ENCODE measurements at regions not wholly inside any gene's neighbourhood (a gene's known extent, or its start where the extent isn't known, plus 50 kb on each side); places are given as distances from the start of the nearest gene placed in this dataset.

- no peak for DNase-seq
These were observed 246.6 kb upstream of the ANKRD55 start for GRCh38 chr5:56479696-56480077.

- no peak for DNase-seq
These were observed 246.0 kb upstream of the ANKRD55 start for GRCh38 chr5:56479126-56479525.

GRCh38 chr5:56478062-56478461, 244.9 kb upstream of the ANKRD55 start:
- no peak for DNase-seq

GRCh38 chr5:56476487-56476856, 243.3 kb upstream of the ANKRD55 start:
- DNase-seq: no peak

GRCh38 chr5:56475689-56476486, 242.8 kb upstream of the ANKRD55 start:
- DNase-seq: no peak

GRCh38 chr5:56471707-56472106, 238.6 kb upstream of the ANKRD55 start:
- DNase-seq: no peak

- DNase-seq: no peak
These were observed 236.9 kb upstream of the ANKRD55 start for GRCh38 chr5:56470007-56470406.

- DNase-seq: no peak
These were observed 235.1 kb upstream of the ANKRD55 start for GRCh38 chr5:56468277-56468676.

GRCh38 chr5:56467176-56467717, 234.1 kb upstream of the ANKRD55 start:
- DNase-seq: no peak

GRCh38 chr5:56466136-56466816, 233.1 kb upstream of the ANKRD55 start:
- no peak for DNase-seq

- DNase-seq: no peak
These were observed 232.6 kb upstream of the ANKRD55 start for GRCh38 chr5:56465769-56466135.

- no peak for DNase-seq
These were observed 232.0 kb upstream of the ANKRD55 start for GRCh38 chr5:56464935-56465768.

- DNase-seq: no peak
These were observed 230.9 kb upstream of the ANKRD55 start for GRCh38 chr5:56463944-56464571.

- DNase-seq: no peak
These were observed 228.5 kb upstream of the ANKRD55 start for GRCh38 chr5:56461584-56461983.

- peak in 1 of 2 experiments; percentile 20 for DNase-seq
These were observed 227.6 kb upstream of the ANKRD55 start for GRCh38 chr5:56460681-56461191.

- peak in 1 of 2 experiments; percentile 25 for DNase-seq
These were observed 227.0 kb upstream of the ANKRD55 start for GRCh38 chr5:56460195-56460546.

GRCh38 chr5:56459394-56460194, 226.5 kb upstream of the ANKRD55 start:
- DNase-seq: peak in 1 of 2 experiments; percentile 14

- peak in 1 of 2 experiments; percentile 25 for DNase-seq
These were observed 225.0 kb upstream of the ANKRD55 start for GRCh38 chr5:56457887-56458812.

GRCh38 chr5:56456002-56456401, 222.9 kb upstream of the ANKRD55 start:
- no peak for DNase-seq

- no peak for DNase-seq
These were observed 222.3 kb upstream of the ANKRD55 start for GRCh38 chr5:56455417-56455816.
